H9 (cell line): ENCODE measurements at regions not wholly inside any gene's neighbourhood (a gene's known extent, or its start where the extent isn't known, plus 50 kb on each side); places are given as distances from the start of the nearest gene placed in this dataset.

ENCODE experiments used
- DNase-seq: peaks from one replicate; pipeline ENCODE4 v3.0.0-alpha.2; 2017
- H2AFZ ChIP-seq: one replicate; pipeline ENCODE4 v1.6.1; 2013; ENCODE audit warnings: mild to moderate bottlenecking, low read length, control low read depth, moderate library complexity
- H2AK5ac ChIP-seq: 2 replicates; pipeline ENCODE4 v1.6.1; 2013; ENCODE audit warnings: low read length, control low read depth, mixed read lengths; ENCODE audit not compliant: insufficient read length
- H2BK120ac ChIP-seq: one replicate; pipeline ENCODE4 v1.6.1; 2013; ENCODE audit warnings: low read depth, mild to moderate bottlenecking, low read length, control low read depth, inconsistent platforms; ENCODE audit not compliant: poor library complexity, severe bottlenecking
- H2BK12ac ChIP-seq: 2 replicates; pipeline ENCODE4 v1.6.1; 2013; ENCODE audit warnings: low read length, control low read depth, mixed read lengths, low read depth; ENCODE audit not compliant: insufficient read length
- H2BK15ac ChIP-seq: 2 replicates; pipeline ENCODE4 v1.6.1; 2013; ENCODE audit warnings: low read depth, low read length, control low read depth
- H2BK20ac ChIP-seq: one replicate; pipeline ENCODE4 v1.6.1; 2013; ENCODE audit warnings: low read depth, mild to moderate bottlenecking, low read length, control low read depth, inconsistent platforms; ENCODE audit not compliant: poor library complexity, severe bottlenecking
- H2BK5ac ChIP-seq: 2 replicates; pipeline ENCODE4 v1.6.1; 2013; ENCODE audit warnings: low read length, control low read depth, mixed read lengths; ENCODE audit not compliant: insufficient read length
- H3K14ac ChIP-seq: 2 replicates; pipeline ENCODE4 v1.6.1; 2013; ENCODE audit warnings: low read length, control low read depth; ENCODE audit not compliant: insufficient read depth
- H3K18ac ChIP-seq: 2 replicates; pipeline ENCODE4 v1.6.1; 2013; ENCODE audit warnings: low read depth, mild to moderate bottlenecking, mixed read lengths, low read length, control low read depth; ENCODE audit not compliant: insufficient read length
- H3K23ac ChIP-seq: 2 replicates; pipeline ENCODE4 v1.6.1; 2013; ENCODE audit warnings: low read length, control low read depth, mixed read lengths, low read depth; ENCODE audit not compliant: insufficient read length
- H3K23me2 ChIP-seq: 2 replicates; pipeline ENCODE4 v1.6.1; 2013; ENCODE audit warnings: low read depth, mild to moderate bottlenecking, mixed read lengths, low read length, control low read depth; ENCODE audit not compliant: insufficient read length, poor library complexity, severe bottlenecking
- H3K27ac ChIP-seq: 2 replicates; pipeline ENCODE4 v1.5.1; 2013; ENCODE audit warnings: low read length, control low read depth, mixed read lengths, low read depth; ENCODE audit not compliant: insufficient read length
- H3K27me3 ChIP-seq: 2 replicates; pipeline ENCODE4 v1.6.1; 2013; ENCODE audit warnings: low read length, control low read depth, inconsistent platforms; ENCODE audit not compliant: insufficient read depth
- H3K4ac ChIP-seq: 2 replicates; pipeline ENCODE4 v1.6.1; 2013; ENCODE audit warnings: low read depth, mild to moderate bottlenecking, control low read depth, inconsistent platforms, low read length, moderate library complexity
- H3K4me1 ChIP-seq: 2 replicates; pipeline ENCODE4 v1.6.1; 2013; ENCODE audit warnings: low read length, control low read depth, inconsistent platforms; ENCODE audit not compliant: insufficient read depth
- H3K4me2 ChIP-seq: 2 replicates; pipeline ENCODE4 v1.6.1; 2013; ENCODE audit warnings: low read length, control low read depth, mixed read lengths; ENCODE audit not compliant: insufficient read length, insufficient read depth
- H3K56ac ChIP-seq: 2 replicates; pipeline ENCODE4 v1.6.1; 2013; ENCODE audit warnings: low read depth, mild to moderate bottlenecking, mixed read lengths, low read length, control low read depth; ENCODE audit not compliant: insufficient read length
- H3K79me1 ChIP-seq: 2 replicates; pipeline ENCODE4 v1.6.1; 2013; ENCODE audit warnings: low read depth, mild to moderate bottlenecking, moderate library complexity, low read length, control low read depth, inconsistent platforms; ENCODE audit not compliant: insufficient read depth, poor library complexity, severe bottlenecking
- H3K79me2 ChIP-seq: 2 replicates; pipeline ENCODE4 v1.6.1; 2013; ENCODE audit warnings: low read length, control low read depth, inconsistent platforms; ENCODE audit not compliant: insufficient read depth
- H3K9ac ChIP-seq: 2 replicates; pipeline ENCODE4 v1.6.1; 2013; ENCODE audit warnings: low read length, control low read depth, mixed read lengths; ENCODE audit not compliant: insufficient read length; ENCODE audit errors: extremely low read depth
- H3K9me3 ChIP-seq: one replicate; pipeline ENCODE4 v1.6.1; 2013; ENCODE audit warnings: low read depth, low read length, inconsistent platforms; ENCODE audit not compliant: control insufficient read depth
- H3T11ph ChIP-seq: one replicate; pipeline ENCODE4 v1.6.1; 2013; ENCODE audit warnings: mild to moderate bottlenecking, low read length, control low read depth, inconsistent platforms
- H4K20me1 ChIP-seq: one replicate; pipeline ENCODE4 v1.6.1; 2013; ENCODE audit not compliant: control insufficient read depth, insufficient read length, insufficient read depth
- H4K5ac ChIP-seq: 2 replicates; pipeline ENCODE4 v1.6.1; 2013; ENCODE audit warnings: low read depth, mild to moderate bottlenecking, mixed read lengths, low read length, control low read depth; ENCODE audit not compliant: insufficient read length
- H4K8ac ChIP-seq: replicated peaks from 2 replicates; pipeline ENCODE4 v1.6.1; 2013; ENCODE audit warnings: low read length, control low read depth, mixed read lengths, low read depth; ENCODE audit not compliant: insufficient read length
- H4K91ac ChIP-seq: 2 replicates; pipeline ENCODE4 v1.6.1; 2013; ENCODE audit warnings: low read depth, mild to moderate bottlenecking, moderate library complexity, mixed read lengths, low read length, control low read depth; ENCODE audit not compliant: insufficient read length
- H3K27ac Mint-ChIP-seq, 3 experiments: 2 replicates in 2 of 3; 3 replicates in 1 of 3; pipeline ENCODE4 v1.8.0; 2020 to 2021; ENCODE audit warnings: mixed read lengths in 3 of 3, mild to moderate bottlenecking in 1 of 3, moderate library complexity in 1 of 3
- H3K27me3 Mint-ChIP-seq: 2 replicates; pipeline ENCODE4 v1.8.0; 2021; ENCODE audit warnings: low read depth, mild to moderate bottlenecking, moderate library complexity, mixed read lengths
- H3K36me3 Mint-ChIP-seq, 3 experiments: 2 replicates in 2 of 3; 3 replicates in 1 of 3; pipeline ENCODE4 v1.8.0; 2020 to 2021; ENCODE audit warnings: low read depth in 3 of 3, mixed read lengths in 3 of 3; ENCODE audit not compliant: insufficient read depth in 1 of 3
- H3K4me1 Mint-ChIP-seq, 2 experiments: 2 replicates each; pipeline ENCODE4 v1.8.0; 2020; ENCODE audit warnings: mixed read lengths in 2 of 2
- H3K4me3 Mint-ChIP-seq, 2 experiments: 2 replicates in 1 of 2; 3 replicates in 1 of 2; pipeline ENCODE4 v1.8.0; 2020 to 2021; ENCODE audit warnings: mild to moderate bottlenecking in 2 of 2, mixed read lengths in 2 of 2, moderate library complexity in 1 of 2
- H3K9me3 Mint-ChIP-seq, 2 experiments: 2 replicates in 1 of 2; 3 replicates in 1 of 2; pipeline ENCODE4 v1.8.0; 2020; ENCODE audit warnings: mild to moderate bottlenecking in 2 of 2, mixed read lengths in 2 of 2, moderate library complexity in 1 of 2
- CTCF ChIP-seq: fragments of 200-600 bp; sonication (generic); conservative IDR thresholded peaks from 3 replicates; pipeline ENCODE4 v1.8.0; 2021; ENCODE audit warnings: antibody characterized with exemption, mild to moderate bottlenecking
- WGBS: extraction: QIAGEN DNeasy Blood & Tissue Kit; methylation state at CpG from one replicate; pipeline ENCODE4 v1.1.7; 2013; ENCODE audit warnings: missing lambda C conversion rate, low lambda C conversion rate, mixed read lengths; ENCODE audit not compliant: insufficient read length; ENCODE audit errors: extremely low coverage; 5-methylcytosine and 5-hydroxymethylcytosine counted together

GRCh38 chr1:99589186-99589636 is 56.7 kb upstream of the PALMD start:
- no CpG with 5 or more reads among the region's 4 CpGs for WGBS
- no peaks in the 10 kb centered on the region for H3K4me1 ChIP-seq
- H3K23me2 ChIP-seq = no peaks in the 10 kb centered on the region
- H3K27me3 ChIP-seq = no peaks in the 10 kb centered on the region
- no peaks in the 10 kb centered on the region for H3K79me2 ChIP-seq
- H3K4me1 Mint-ChIP-seq = peaks cover 2 to 6% of the 10 kb centered on the region in 2 experiments
- H2BK12ac ChIP-seq = no peak overlapping the region
- no peak overlapping the region; a peak in 1 of 7 replicates for H3K27ac Mint-ChIP-seq
- no peaks in the 10 kb centered on the region; a peak in 1 of 5 replicates for H3K9me3 Mint-ChIP-seq
- no peak overlapping the region for H3K9ac ChIP-seq
- H2AK5ac ChIP-seq = no peak overlapping the region
- no peak for TF ChIP-seq CTCF
- no peak overlapping the region for H2BK15ac ChIP-seq
- no peak overlapping the region for H3K18ac ChIP-seq
- no peak overlapping the region for H3K4me3 Mint-ChIP-seq
- H3K4me2 ChIP-seq = no peak overlapping the region
- no peak overlapping the region for H2BK20ac ChIP-seq
- H3K27me3 Mint-ChIP-seq = no peaks in the 10 kb centered on the region; the same call in 1 of the 2 replicates
- H2BK5ac ChIP-seq = no peak overlapping the region
- no peak overlapping the region for H3K23ac ChIP-seq
- H2BK120ac ChIP-seq = no peak overlapping the region
- no peak overlapping the region for H3K27ac ChIP-seq
- no peak for DNase-seq
- no peak overlapping the region for H4K91ac ChIP-seq
- H3T11ph ChIP-seq = no peak overlapping the region
- H2AFZ ChIP-seq = no peak overlapping the region
- H4K8ac ChIP-seq = no peak overlapping the region
- no peaks in the 10 kb centered on the region for H3K9me3 ChIP-seq
- no peak overlapping the region for H3K4ac ChIP-seq
- H3K14ac ChIP-seq = no peak overlapping the region
- H3K79me1 ChIP-seq = no peaks in the 10 kb centered on the region
- no peak overlapping the region for H3K56ac ChIP-seq
- H4K20me1 ChIP-seq = no peaks in the 10 kb centered on the region
- no peak overlapping the region for H4K5ac ChIP-seq
- no peaks in the 10 kb centered on the region for H3K36me3 Mint-ChIP-seq
